Activated naive CD4-positive, alpha-beta T cell treated with anti-CD3 and anti-CD28 coated beads, Interleukin-2, amount 50 U/mL, for 72 hours (primary cell): ENCODE measurements at regions not wholly inside any gene's neighbourhood (a gene's known extent, or its start where the extent isn't known, plus 50 kb on each side); places are given as distances from the start of the nearest gene placed in this dataset.
A peak's percentile ranks its signal among the peaks of the same experiment; 100 is the strongest.
"Not testable (repeated sequence)": the region's sequence is repeated elsewhere in the genome, so short reads cannot be mapped to it uniquely, and the experiment has no call there.

Experiments
- ATAC-seq, 2 donors: fragments of 150-1000 bp; cut with Tn5 transposase; 2 replicates each; pipeline ENCODE4 v1.10.0; 2021; ENCODE audit warnings: mild to moderate bottlenecking in 2 of 2, moderate library complexity in 2 of 2
- DNase-seq, 2 donors: peaks; one replicate each; pipeline ENCODE4 v3.0.0; 2021 to 2022; ENCODE audit warnings: low spot score in 2 of 2
- H3K27ac Mint-ChIP-seq, 2 donors: one replicate each; pipeline ENCODE4 v1.8.0; 2022; ENCODE audit warnings: mild to moderate bottlenecking in 2 of 2, mixed read lengths in 2 of 2
- H3K36me3 Mint-ChIP-seq, 2 donors: one replicate each; pipeline ENCODE4 v1.8.0; 2022; ENCODE audit warnings: mixed read lengths in 2 of 2
- H3K9me3 Mint-ChIP-seq, 2 donors: one replicate each; pipeline ENCODE4 v1.8.0; 2022; ENCODE audit warnings: mixed read lengths in 2 of 2

DNA sequence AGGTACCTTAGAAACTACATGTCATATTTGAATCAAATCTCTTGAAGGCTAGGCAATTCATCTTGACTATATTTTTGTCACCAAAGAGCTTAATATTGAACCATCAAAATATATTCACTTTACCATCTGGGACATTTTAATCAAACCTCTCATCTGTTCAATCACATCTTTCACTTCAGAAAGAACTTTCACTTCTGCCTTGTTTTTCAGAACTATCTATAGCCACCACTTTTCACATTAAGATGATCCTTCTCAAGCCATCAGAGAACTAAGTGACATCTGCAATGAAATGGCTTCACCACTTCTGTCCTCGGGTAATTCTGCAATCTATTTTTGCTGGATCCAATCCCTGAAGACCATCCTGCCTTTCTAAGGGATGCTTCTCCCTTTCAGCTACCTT lies 57.8 kb downstream of the OR2B2 start:
- Mint-ChIP-seq H3K27ac (no peak overlapping the region), H3K36me3 (no peaks in the 10 kb centered on the region), H3K9me3 (no peaks in the 10 kb centered on the region)
- ATAC-seq (no peak), DNase-seq (no peak)

DNA sequence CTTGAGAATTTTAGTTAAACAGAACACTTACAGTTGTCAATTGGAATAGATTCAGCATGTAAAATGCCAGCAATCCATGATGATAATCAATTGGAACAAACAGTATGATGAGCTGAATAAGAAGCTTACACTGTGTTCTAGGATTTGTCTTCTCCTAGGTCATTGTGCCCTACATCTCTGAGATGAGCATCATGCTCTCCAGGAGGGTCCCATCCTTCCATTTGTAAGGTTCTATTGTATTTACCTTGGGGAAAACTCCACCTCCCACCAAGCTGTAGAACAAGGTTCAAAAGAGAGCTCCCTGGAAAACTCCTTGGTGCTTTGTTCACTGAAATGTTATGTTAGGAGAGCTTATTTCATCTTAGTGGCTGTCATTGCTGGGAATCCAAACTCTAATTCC lies 60.8 kb downstream of the OR2B2 start:
- H3K27ac Mint-ChIP-seq: no peak overlapping the region

DNA sequence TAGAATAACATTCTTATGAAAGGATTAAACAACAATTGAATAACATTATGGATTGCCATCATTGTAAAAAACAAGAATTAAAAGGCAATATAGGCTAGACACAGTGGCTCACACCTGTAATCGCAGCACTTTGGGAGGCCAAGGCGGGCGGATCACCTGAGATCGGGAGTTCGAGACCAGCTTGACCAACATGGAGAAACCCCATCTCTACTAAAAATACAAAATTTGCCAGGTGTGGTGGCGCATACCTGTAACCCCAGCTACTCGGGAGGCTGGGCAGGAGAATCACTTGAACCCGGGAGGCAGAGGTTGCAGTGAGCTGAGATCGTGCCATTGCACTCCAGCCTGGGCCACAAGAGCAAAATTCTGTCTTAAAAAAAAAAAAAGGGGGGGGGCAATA lies 63.2 kb downstream of the OR2B2 start:
- DNase-seq, H3K9me3 Mint-ChIP-seq, H3K36me3 Mint-ChIP-seq, ATAC-seq, H3K27ac Mint-ChIP-seq: not testable (repeated sequence)

More for the DNA sequence above, 60.8 kb downstream of the OR2B2 start:
- no peak for DNase-seq
- Mint-ChIP-seq H3K9me3 (no peaks in the 10 kb centered on the region), H3K36me3 (no peaks in the 10 kb centered on the region)
- no peak for ATAC-seq

DNA sequence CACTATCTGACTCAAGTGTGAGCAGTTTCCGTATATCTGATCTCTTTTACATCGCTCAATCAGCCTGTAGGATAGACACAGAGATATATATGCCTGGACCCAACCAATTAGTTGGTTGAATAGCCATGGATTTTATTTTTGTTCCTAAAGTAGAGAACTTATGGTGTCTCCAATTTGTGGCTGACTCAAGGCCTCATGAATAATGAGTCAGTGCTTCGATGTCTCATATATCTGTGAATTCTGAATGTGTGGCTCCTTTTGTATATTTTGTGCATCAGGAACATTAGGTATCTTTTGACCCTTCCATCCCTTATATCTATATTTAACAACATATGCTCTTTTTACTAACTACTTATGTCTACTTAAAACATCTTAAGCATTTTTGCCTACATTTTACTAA lies 64.5 kb downstream of the OR2B2 start:
- no peak for DNase-seq
- Mint-ChIP-seq H3K9me3 (no peaks in the 10 kb centered on the region), H3K36me3 (no peaks in the 10 kb centered on the region), H3K27ac (no peak overlapping the region)
- no peak for ATAC-seq

DNA sequence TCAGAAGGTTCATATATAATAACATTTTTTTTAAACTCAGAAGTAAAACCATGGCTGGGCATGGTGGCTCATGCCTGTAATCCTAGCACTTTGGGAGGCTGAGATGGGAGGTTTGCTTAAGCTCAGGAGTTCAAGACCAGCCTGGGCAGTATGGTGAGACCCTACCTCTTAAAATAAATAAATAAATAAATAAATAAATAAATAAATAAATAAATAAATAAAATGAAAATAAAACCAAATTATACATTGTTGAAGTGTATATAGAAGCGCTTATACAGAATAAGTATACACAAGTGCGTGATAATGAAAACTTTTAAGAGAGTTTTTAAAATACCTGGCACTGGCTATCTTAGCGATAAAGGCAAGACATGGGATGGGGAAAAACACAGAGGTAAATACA lies 71.6 kb downstream of the OR2B2 start:
- no peak for ATAC-seq
- no peak overlapping the region for H3K27ac Mint-ChIP-seq
- no peaks in the 10 kb centered on the region for H3K9me3 Mint-ChIP-seq
- no peaks in the 10 kb centered on the region for H3K36me3 Mint-ChIP-seq
- no peak for DNase-seq

DNA sequence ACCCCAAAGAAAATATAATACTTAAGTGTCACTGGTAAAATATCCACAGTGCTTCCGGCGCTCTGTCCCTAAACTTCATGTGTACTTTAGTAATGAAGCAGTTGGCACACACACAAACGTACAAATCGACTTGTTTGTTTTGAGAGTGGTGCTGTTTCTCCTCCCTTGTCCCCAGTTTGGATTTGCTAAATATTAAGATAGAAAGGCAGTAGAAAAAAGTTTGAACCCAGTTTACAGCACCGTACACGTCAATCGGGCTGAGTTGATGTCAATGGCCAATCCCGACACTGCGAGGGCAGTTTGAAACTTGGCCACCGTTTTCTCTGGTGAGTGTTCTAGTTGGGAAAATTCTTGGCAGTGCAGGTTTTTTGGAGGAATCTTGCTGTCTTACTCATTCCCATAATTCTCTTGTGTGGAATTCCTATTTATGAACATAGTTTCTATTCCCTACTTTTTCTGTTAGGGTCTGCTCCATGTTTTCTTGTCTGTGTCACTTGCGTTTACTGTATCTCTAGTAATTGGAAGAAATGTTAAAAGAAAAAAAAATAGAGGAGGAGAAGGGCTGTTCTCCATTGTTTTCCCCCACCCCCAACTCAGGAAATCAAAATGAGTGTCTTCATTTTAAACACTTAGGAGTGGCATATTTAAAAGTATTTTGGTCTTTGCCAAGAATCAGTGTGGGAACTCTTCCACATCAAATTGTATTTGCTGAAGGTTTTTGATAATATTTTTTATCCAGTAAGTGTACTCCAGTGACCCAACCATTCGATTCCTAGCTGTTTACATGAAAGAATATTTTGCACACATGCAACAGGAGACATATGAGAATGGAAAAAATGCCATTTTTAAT lies 72.3 kb downstream of the OR2B2 start:
- ATAC-seq: no peak
- no peak for DNase-seq
- Mint-ChIP-seq H3K9me3 (no peaks in the 10 kb centered on the region), H3K27ac (no peak overlapping the region), H3K36me3 (no peaks in the 10 kb centered on the region)

DNA sequence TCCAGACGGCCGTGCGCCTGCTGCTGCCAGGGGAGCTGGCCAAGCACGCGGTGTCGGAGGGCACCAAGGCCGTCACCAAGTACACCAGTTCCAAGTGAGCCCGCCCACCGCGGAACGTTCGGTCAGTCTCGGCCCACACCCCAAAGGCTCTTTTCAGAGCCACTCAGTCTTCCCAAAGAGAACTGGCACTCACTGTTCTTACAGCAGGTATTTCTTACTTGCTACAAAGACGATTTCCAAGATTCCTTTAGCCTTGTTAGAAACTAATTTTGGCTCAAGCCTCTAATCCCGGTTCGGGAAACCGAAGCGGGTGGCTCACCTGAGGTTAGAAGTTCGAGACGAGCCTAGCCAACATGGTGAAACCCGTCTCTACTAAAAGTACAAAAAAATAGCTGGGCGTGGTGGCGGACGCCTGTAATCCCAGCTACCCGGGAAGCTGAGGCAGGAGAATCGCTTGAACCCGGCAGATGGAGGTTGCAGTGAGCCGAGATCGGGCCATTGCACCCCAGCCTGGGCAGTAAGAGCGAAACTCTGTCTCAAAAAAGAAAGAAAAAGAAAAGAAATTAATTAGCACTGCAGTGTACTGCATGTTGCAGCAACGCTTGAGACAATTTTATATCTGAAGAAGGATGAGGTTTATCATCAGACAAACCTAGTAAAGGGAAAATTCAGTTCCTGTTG lies 73.1 kb downstream of the OR2B2 start:
- Mint-ChIP-seq H3K9me3 (no peaks in the 10 kb centered on the region), H3K27ac (no peak overlapping the region), H3K36me3 (no peaks in the 10 kb centered on the region)
- peak; percentile 5 to 13 for ATAC-seq
- DNase-seq: peak in 1 of 2 donors; percentile 54

DNA sequence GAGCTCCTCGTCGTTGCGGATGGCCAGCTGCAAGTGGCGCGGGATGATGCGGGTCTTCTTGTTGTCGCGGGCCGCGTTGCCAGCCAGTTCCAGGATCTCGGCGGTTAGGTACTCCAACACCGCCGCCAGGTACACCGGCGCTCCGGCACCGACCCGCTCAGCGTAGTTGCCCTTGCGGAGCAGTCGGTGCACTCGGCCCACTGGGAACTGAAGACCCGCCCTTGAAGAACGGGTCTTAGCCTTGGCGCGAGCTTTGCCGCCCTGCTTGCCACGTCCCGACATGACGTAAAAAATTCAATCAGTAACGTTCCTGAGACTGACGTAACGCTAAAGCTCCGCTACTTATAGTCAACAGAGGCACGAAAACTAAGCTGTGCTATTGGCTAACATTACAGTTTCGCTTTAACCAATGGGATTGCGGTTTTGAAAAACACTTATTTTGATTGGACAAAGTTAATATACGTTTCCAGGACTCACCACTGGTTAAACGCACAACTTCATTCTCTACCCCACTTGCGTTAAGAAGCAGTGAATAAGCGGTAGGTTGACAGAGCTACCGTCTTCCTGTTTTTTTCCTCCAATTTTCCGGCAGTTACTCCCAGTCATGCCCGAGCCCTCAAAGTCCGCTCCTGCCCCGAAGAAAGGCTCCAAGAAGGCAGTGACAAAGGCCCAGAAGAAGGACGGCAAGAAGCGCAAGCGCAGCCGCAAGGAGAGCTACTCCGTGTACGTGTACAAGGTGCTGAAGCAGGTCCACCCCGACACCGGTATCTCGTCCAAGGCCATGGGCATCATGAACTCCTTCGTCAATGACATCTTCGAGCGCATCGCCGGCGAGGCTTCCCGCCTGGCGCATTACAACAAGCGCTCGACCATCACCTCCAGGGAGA lies 73.9 kb downstream of the OR2B2 start:
- no peaks in the 10 kb centered on the region for H3K9me3 Mint-ChIP-seq
- H3K27ac Mint-ChIP-seq: no peak overlapping the region
- ATAC-seq (peak; percentile 75 to 81), DNase-seq (peak; percentile 75 to 86)
- no peaks in the 10 kb centered on the region for H3K36me3 Mint-ChIP-seq

DNA sequence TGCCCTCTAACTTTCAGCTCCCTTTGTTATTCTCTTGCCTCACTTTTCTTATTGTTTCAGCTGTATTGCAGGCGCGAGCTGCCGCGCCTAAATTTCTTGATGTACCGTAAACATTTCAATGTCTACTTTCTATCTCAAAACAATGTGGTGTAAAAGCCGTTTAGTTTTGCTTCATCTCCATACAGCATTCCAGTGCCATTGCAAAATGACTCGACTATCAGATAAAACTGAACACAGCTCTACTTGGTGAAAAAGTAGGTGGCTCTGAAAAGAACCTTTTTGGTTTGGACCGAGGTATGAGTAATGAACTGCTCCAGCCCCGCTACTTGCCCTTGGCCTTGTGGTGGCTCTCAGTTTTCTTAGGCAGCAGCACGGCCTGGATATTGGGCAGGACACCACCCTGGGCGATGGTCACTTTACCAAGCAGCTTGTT lies 74.6 kb downstream of the OR2B2 start:
- Mint-ChIP-seq H3K27ac (no peak overlapping the region), H3K36me3 (no peaks in the 10 kb centered on the region), H3K9me3 (no peaks in the 10 kb centered on the region)
- ATAC-seq (peak; percentile 15 to 29), DNase-seq (no peak)

DNA sequence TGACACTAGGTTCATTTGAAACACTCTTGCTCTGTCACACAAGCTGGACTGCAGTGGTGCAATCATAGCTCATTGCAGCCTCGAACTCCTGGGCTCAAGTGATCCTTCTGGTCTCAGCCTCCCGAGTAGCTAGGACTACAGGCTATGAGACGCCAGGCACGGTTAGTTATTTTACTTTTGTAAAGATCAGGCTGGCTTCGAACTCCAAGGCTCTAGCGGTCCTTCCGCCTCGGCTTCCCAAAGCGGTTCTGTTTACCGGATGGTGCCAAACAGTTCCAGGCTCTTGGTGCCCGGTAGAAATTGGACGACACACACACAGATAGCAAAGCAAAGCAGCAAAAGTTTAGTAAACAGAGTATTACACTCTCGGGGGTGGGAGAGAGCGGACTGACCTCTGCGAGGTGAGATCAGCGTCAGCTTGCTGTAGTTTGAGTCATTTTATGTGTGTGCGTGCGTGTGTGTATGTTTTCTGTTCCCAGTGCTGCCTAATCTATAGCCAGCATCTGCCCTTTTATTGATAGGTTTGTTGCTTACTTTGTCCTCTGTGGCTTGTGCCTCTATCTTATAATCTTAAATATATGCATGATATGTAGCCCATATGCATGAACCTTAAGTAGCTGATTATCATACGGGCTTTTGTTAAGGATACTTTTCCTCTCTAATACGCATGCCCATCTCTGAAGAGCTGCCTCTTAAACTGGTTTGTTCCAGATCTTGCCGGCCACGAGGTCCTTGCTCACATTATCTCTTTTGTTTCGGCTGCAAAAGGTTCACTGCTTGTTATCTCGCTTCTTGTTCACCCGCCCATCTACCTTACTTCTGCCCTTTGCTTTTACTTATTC lies 75.2 kb downstream of the OR2B2 start:
- Mint-ChIP-seq H3K9me3 (no peaks in the 10 kb centered on the region), H3K36me3 (no peaks in the 10 kb centered on the region), H3K27ac (no peak overlapping the region)
- ATAC-seq: peak; percentile 63 to 74
- DNase-seq: peak; percentile 58 to 70

DNA sequence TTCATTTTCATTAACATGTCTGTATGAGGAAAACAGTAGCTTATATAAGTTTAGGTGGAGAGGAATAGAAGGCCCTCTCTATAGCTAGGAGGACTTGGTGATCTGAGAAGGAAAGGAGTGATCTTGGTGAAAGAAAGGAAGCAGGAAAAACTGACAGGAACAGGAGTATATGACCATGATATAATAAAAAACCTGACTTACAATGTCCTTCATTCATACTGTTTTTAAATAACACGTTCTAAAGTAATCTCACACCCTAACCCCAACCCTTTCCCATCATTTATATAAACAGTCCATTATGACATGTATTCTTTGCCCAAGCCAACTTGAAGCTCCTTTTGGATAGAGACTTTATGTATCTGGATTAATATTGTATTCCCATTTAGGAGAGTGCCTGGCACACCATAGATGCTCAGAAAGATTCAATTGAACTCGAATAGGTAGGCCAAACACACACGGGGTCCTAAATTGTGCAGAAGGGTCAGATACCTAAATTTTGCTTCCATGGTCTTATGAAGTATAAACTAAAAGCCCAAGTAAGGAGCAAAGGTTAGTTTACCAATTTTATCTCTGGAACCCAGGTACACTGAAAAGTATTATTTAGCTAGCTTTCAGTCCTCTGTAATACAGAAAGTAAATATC lies 75.9 kb downstream of the OR2B2 start:
- H3K36me3 Mint-ChIP-seq: no peaks in the 10 kb centered on the region
- ATAC-seq (no peak), DNase-seq (no peak)
- H3K9me3 Mint-ChIP-seq: no peaks in the 10 kb centered on the region
- no peak overlapping the region for H3K27ac Mint-ChIP-seq

DNA sequence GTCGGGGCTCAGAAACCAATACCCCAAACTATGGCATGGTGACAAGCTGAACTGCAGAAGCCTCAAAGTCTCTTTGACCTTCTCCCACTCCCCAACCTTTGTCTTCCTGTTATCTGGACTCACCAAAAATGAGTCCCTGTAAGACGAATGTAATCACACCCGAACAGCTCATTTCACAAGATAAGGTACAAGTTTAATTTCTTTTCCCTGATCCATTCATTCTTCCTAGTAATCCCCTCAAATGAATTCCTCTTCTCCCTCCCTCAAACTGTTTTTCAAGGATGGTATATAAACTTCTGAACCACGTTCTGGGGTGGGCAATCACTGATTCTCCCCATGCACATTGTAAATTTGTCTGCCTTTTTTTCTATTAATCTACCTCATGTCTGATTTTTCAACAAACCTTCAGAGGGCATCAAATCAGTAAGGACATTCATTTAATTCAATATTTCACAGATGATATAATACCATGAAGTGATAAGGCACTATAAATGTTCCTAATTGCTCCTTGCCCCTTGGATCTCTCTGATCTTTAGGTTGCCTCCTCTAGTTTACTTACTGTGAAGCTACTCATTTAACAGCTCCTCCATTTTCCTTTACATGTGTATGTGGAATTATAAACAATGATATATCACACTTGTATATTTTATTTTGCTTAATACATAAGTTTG lies 77.2 kb downstream of the OR2B2 start:
- no peaks in the 10 kb centered on the region for H3K9me3 Mint-ChIP-seq
- peaks cover 0 to 9% of the 10 kb centered on the region in 2 donors for H3K36me3 Mint-ChIP-seq
- ATAC-seq (no peak), DNase-seq (no peak)
- peak overlapping the region in 1 of 2 donors; percentile 62 for H3K27ac Mint-ChIP-seq

DNA sequence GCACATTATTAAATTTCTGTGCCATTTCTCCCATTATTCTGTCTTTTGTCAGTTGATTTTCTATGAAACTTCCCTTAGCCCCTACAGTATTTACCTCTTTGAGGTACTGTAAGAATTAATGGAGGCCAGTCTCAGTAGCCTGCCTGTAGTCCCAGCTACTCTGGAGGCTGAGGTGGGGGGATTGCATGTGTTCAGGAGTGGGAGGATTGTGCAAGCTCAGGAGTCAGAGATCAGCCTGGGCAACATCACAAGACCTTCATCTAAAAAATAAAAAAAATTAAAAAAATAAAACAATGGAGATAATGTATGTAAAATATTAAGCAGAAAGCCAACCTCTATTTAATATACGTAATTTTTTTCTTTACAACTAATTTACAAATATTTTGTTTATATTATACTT lies 77.8 kb downstream of the OR2B2 start:
- DNase-seq (no peak), ATAC-seq (no peak)
- H3K36me3 Mint-ChIP-seq: peaks cover 0 to 9% of the 10 kb centered on the region in 2 donors
- H3K9me3 Mint-ChIP-seq: no peaks in the 10 kb centered on the region
- peak overlapping the region; percentile 26 to 62 for H3K27ac Mint-ChIP-seq

DNA sequence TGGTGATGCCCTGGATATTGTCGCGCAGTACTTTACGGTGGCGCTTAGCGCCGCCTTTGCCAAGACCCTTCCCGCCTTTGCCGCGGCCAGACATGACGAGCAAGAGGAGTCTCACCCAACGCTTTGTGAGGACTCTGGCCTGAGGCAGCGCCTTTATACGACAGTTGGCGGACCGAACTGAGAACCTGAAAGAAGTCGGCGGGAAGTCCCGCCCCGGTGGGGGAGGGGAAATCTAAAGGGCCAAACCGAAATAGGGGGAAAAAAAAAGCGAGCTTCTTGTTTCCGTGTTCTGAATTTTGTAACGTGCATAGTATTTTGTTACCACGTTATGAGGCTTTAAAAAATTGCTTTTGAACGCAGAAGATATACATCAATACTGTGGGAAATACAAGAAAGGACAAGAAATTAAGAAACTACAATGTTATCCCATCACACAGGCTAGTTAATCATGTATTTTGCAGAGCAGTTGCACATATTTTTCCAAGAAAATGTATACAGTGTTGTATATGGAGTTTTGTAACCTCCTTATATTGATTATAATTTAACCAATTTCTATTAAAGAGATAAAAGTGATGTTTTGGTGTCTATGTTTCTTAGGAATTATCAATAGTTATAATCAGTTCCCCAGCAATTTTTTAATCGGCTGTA lies 80.6 kb downstream of the OR2B2 start:
- not testable (repeated sequence) for H3K9me3 Mint-ChIP-seq, H3K36me3 Mint-ChIP-seq
- peak; percentile 83 to 86 for ATAC-seq
- peak; percentile 80 to 90 for DNase-seq
- peak overlapping the region; percentile 93 to 97 for H3K27ac Mint-ChIP-seq
